T-helper 1 cell (primary cell): ENCODE measurements at regions not wholly inside any gene's neighbourhood (a gene's known extent, or its start where the extent isn't known, plus 50 kb on each side); places are given as distances from the start of the nearest gene placed in this dataset.
"Not testable (repeated sequence)": the region's sequence is repeated elsewhere in the genome, so short reads cannot be mapped to it uniquely, and the experiment has no call there.

ENCODE experiments used
- DNase-seq, 5 donors: peaks; one replicate each; pipeline ENCODE4 v3.0.0-alpha.2; 2012 to 2020

GRCh38 chr7:155932324-155932723 is 120.1 kb upstream of the SHH start:
- not testable (repeated sequence) for DNase-seq

- DNase-seq, result no peak
Measured at GRCh38 chr7:155931396-155932085, 119.3 kb upstream of the SHH start.

GRCh38 chr7:155930527-155930926 is 118.3 kb upstream of the SHH start:
- no peak for DNase-seq

GRCh38 chr7:155930061-155930460 is 117.8 kb upstream of the SHH start:
- DNase-seq, result no peak

- DNase-seq, result no peak
Measured at GRCh38 chr7:155928583-155928982, 116.3 kb upstream of the SHH start.

GRCh38 chr7:155927905-155928304 is 115.6 kb upstream of the SHH start:
- DNase-seq, result no peak

- no peak for DNase-seq
Measured at GRCh38 chr7:155925682-155926081, 113.4 kb upstream of the SHH start.

GRCh38 chr7:155922067-155922816 is 110.0 kb upstream of the SHH start:
- no peak for DNase-seq

- no peak for DNase-seq
Measured at GRCh38 chr7:155921804-155922066, 109.5 kb upstream of the SHH start.

- no peak for DNase-seq
Measured at GRCh38 chr7:155921086-155921803, 109.0 kb upstream of the SHH start.

- DNase-seq, result no peak
Measured at GRCh38 chr7:155920068-155920461, 107.8 kb upstream of the SHH start.

GRCh38 chr7:155919391-155920067 is 107.3 kb upstream of the SHH start:
- no peak for DNase-seq

GRCh38 chr7:155918720-155919390 is 106.6 kb upstream of the SHH start:
- DNase-seq, result no peak

- DNase-seq, result no peak
Measured at GRCh38 chr7:155917836-155918430, 105.7 kb upstream of the SHH start.

- no peak for DNase-seq
Measured at GRCh38 chr7:155916926-155917655, 104.8 kb upstream of the SHH start.

GRCh38 chr7:155914341-155914740 is 102.1 kb upstream of the SHH start:
- no peak for DNase-seq

- DNase-seq, result no peak
Measured at GRCh38 chr7:155913719-155914118, 101.5 kb upstream of the SHH start.

- no peak for DNase-seq
Measured at GRCh38 chr7:155913291-155913690, 101.0 kb upstream of the SHH start.

- no peak for DNase-seq
Measured at GRCh38 chr7:155911471-155912105, 99.3 kb upstream of the SHH start.

GRCh38 chr7:155908385-155908784 is 96.1 kb upstream of the SHH start:
- DNase-seq, result no peak
